VCaP (cell line): ENCODE measurements at regions not wholly inside any gene's neighbourhood (a gene's known extent, or its start where the extent isn't known, plus 50 kb on each side); places are given as distances from the start of the nearest gene placed in this dataset.

Experiments
- H3K27ac ChIP-seq: fragments of 450-650 bp; 2 replicates; pipeline ENCODE4 v1.5.1; 2017
- TF ChIP-seq, protein P1 (sequence below): fragments of 450-650 bp; conservative IDR thresholded peaks from 2 replicates; pipeline ENCODE4 v1.5.1; 2017; ENCODE audit warnings: mild to moderate bottlenecking, moderate library complexity

DNA sequence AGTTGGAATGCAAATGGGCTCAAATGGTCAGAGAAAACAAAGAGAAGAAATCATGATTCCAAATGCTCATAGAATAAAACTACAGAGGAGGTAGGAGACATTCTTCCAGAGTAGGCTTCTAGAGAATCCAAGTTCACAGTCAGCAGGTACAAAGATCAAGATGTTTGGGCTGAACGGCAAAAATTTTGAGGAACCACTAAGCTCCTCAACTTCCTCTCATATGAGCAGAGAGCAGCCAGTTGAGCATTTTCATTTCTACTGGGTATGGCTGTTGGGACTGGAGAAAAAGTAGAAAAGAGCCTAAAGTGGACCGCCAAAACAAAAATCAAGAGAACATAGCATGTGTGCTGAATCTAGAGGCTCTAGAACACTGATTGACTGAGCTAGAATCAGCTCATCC is 73.8 kb upstream of the ARID2 start:
- H3K27ac ChIP-seq, result no peak overlapping the region
- TF ChIP-seq, protein P1, sequence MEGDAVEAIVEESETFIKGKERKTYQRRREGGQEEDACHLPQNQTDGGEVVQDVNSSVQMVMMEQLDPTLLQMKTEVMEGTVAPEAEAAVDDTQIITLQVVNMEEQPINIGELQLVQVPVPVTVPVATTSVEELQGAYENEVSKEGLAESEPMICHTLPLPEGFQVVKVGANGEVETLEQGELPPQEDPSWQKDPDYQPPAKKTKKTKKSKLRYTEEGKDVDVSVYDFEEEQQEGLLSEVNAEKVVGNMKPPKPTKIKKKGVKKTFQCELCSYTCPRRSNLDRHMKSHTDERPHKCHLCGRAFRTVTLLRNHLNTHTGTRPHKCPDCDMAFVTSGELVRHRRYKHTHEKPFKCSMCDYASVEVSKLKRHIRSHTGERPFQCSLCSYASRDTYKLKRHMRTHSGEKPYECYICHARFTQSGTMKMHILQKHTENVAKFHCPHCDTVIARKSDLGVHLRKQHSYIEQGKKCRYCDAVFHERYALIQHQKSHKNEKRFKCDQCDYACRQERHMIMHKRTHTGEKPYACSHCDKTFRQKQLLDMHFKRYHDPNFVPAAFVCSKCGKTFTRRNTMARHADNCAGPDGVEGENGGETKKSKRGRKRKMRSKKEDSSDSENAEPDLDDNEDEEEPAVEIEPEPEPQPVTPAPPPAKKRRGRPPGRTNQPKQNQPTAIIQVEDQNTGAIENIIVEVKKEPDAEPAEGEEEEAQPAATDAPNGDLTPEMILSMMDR, result no peak

DNA sequence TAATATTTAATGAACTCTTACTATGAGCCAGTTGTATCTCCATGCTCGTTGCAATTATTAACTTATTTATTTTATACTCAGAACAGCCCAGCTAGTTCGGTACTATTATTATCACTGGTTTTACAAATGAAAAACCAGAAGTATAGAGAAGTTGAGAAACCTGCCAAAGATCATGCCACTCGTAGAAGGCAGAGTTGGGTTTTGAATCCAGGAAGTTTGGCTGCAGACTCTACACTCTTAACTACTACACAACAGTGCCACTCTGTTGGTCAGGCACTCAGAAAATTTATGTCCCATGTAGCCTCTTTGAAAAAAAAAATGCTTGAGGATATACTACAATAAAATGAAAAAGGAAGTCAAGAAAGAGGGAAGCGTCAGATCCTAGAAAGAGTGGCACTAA is 71.5 kb upstream of the ARID2 start:
- TF ChIP-seq, protein P1, result no peak
- no peak overlapping the region for H3K27ac ChIP-seq

DNA sequence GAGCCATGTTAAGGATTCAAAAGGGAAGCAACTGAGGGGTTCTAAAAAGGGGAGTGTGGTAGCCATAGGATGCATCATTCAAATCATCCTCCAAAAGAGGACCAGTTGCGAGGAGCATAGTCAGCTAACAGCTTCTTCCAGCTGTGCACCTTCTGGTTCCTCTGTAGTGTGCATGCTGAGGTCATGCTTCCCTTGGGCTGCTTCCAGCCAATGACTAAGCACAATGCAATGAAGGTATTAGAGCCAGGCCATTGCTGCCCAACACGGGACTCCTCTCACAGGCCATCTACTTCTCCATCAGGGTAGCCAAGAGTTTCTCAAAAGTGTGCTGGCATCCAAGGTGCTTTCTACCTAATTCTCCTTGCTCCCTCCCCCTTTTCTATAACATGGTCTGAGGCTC is 69.2 kb upstream of the ARID2 start:
- no peak overlapping the region for H3K27ac ChIP-seq
- TF ChIP-seq, protein P1, result no peak

DNA sequence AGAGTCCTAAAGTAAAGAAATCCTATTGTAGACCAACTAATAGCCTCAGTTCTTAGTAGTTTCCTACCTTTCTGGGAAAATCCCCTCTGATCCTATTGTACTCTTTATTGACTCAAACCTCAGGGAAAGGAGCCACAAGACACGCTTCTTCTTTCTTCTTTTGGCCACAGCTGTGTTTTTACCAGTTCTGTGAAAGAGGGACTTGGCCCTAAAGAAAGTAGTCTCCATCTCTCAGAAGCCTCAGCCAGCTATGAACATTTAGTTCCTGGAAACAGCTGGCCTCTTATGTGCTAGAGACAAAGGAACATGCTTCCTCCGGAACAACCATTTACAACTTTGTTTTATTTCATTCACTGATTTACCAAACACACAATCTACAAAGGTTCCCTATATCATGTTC is 66.1 kb upstream of the ARID2 start:
- TF ChIP-seq, protein P1, result no peak
- no peak overlapping the region for H3K27ac ChIP-seq

DNA sequence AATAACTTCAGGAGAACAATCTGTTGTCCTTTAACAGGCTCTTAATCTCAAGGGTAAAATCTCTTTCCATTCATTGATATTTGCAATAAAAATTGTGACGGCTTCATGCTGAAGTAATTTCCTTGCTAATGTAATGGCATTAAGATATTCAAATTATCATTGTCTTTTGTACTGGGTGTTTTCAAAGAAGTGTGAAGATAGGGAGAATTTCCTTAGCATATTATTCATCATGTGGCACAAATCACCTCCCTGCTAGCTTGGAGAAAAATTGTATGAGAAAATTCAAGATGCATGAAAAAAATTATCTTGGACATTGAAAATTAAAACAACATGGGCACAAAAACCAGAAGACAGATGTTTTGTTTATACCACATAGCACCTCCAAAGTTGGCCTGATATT is 63.6 kb upstream of the ARID2 start:
- TF ChIP-seq, protein P1, result no peak
- H3K27ac ChIP-seq, result no peak overlapping the region

DNA sequence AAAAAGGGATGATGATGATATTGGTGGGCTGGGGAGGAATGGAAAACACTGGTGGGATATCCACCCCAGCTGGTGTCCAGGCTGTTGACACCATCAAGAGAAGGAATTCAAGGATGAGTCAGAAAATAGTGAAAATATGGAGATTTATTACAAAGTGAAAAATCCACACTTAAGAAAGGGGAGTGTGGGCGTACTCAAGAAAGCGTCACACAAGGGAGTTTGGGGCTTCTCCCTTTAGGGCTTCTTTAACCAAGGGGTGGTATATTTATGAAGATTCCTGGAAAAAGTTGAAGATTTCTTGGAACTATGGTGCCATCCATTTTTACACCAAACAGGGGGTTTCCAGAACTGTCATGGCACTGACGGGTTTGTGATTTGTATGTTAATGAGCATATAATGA is 63.1 kb upstream of the ARID2 start:
- TF ChIP-seq, protein P1, result no peak
- no peak overlapping the region for H3K27ac ChIP-seq

DNA sequence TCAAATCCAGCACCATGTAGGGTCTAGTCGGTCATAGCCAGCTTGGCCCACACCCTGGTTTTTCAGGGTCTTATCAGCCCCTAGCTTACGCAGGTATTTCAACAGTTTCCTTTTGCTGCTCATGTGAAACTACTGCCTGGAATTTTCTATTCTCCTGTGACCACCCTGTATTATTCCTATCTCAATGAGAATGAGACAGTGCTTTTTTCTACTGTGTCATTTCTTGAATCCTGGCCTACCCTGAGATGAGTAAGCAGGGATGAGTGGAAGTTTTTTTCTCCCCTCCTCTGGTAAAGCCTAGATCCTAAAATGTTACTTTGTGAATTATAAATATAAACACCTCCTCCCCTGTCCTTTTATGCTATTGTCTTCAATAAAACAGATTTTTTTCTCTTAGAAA is 62.7 kb upstream of the ARID2 start:
- TF ChIP-seq, protein P1, result no peak
- H3K27ac ChIP-seq, result no peak overlapping the region

DNA sequence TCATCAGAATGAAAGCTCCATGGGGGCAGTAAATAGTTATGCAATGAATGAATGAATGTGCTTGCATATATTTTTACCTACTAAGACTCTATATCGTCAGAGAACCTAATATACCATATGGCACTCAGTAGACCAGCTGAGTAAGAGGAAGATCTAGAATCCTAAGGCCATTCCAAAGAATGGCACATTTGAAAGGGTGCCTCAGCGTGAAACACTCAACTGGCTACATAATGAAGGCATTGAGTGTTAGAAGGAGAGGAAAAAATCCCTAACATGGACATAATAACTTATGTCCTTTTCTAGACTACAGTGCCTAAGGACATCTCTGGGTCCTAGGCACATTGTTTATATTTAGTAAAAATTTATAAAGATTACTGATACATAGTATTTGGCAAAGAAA is 61.7 kb upstream of the ARID2 start:
- H3K27ac ChIP-seq, result no peak overlapping the region
- TF ChIP-seq, protein P1, result no peak
